OCI-LY7 (cell line): ENCODE measurements at regions not wholly inside any gene's neighbourhood (a gene's known extent, or its start where the extent isn't known, plus 50 kb on each side); places are given as distances from the start of the nearest gene placed in this dataset.

Experiments
- BruUV-seq: library from RNA; stranded (reverse); fragments of 400-500 nt; replicated peaks from 2 replicates; lab custom pipeline; 2021; lab: Mats Ljungman, UMichigan
- CTCF ChIA-PET: fragments of 300-600 bp; sonication (Branson Sonifier 250); formaldehyde crosslinking; loops from one replicate; lab custom pipeline; 2022; ENCODE audit warnings: antibody characterized with exemption; ENCODE audit not compliant: unreplicated experiment; lab: Charles Lee
- POLR2A ChIA-PET: fragments of 300-600 bp; sonication (Branson Sonifier 250); formaldehyde crosslinking; loops from one replicate; lab custom pipeline; 2022; ENCODE audit warnings: antibody characterized with exemption; lab: Charles Lee
- DNase-seq: peaks from one replicate; pipeline ENCODE4 v3.0.0-alpha.2; 2015; ENCODE audit warnings: low spot score
- H2AFZ ChIP-seq: fragments of 200-600 bp; sonication (generic), shearing (Covaris generic); 2 replicates; pipeline ENCODE4 v1.6.1; 2014; ENCODE audit warnings: mild to moderate bottlenecking, antibody characterized with exemption, low read length, moderate library complexity
- H3K27ac ChIP-seq: fragments of 200-600 bp; sonication (generic); 2 replicates; pipeline ENCODE4 v1.5.1; 2014; ENCODE audit warnings: mixed run types, low read depth, mild to moderate bottlenecking, moderate library complexity, low read length, inconsistent platforms; ENCODE audit not compliant: poor library complexity, severe bottlenecking
- H3K36me3 ChIP-seq: fragments of 200-600 bp; sonication (generic); 2 replicates; pipeline ENCODE4 v1.6.1; 2014; ENCODE audit warnings: mild to moderate bottlenecking, antibody characterized with exemption, low read length, moderate library complexity, mixed read lengths; ENCODE audit not compliant: insufficient read depth
- H3K4me1 ChIP-seq: fragments of 200-600 bp; sonication (generic); 2 replicates; pipeline ENCODE4 v1.5.1; 2014; ENCODE audit warnings: mild to moderate bottlenecking, low read length; ENCODE audit not compliant: insufficient read depth, poor library complexity, severe bottlenecking
- H3K4me2 ChIP-seq: fragments of 200-600 bp; sonication (generic); 2 replicates; pipeline ENCODE4 v1.6.1; 2014; ENCODE audit warnings: mild to moderate bottlenecking, low read length
- H3K4me3 ChIP-seq: fragments of 200-600 bp; sonication (generic); 2 replicates; pipeline ENCODE4 v1.5.1; 2014; ENCODE audit warnings: mild to moderate bottlenecking, low read depth, low read length; ENCODE audit not compliant: poor library complexity, severe bottlenecking
- H3K79me2 ChIP-seq: fragments of 200-600 bp; sonication (generic); 2 replicates; pipeline ENCODE4 v1.6.1; 2016; ENCODE audit warnings: low read depth, mild to moderate bottlenecking, low read length, moderate library complexity, mixed read lengths; ENCODE audit not compliant: insufficient read depth
- H3K9me2 ChIP-seq: fragments of 200-600 bp; sonication (generic); 2 replicates; pipeline ENCODE4 v1.6.1; 2016; ENCODE audit warnings: mild to moderate bottlenecking, low read length, mixed read lengths; ENCODE audit not compliant: insufficient read depth
- H3K9me3 ChIP-seq: fragments of 200-600 bp; sonication (generic); 2 replicates; pipeline ENCODE4 v1.6.1; 2014; ENCODE audit warnings: mild to moderate bottlenecking, mixed run types, low read length, mixed read lengths
- H4K20me1 ChIP-seq: fragments of 200-600 bp; sonication (generic); 2 replicates; pipeline ENCODE4 v1.6.1; 2014; ENCODE audit warnings: mild to moderate bottlenecking, antibody characterized with exemption, low read length, moderate library complexity, mixed read lengths; ENCODE audit not compliant: insufficient read depth
- EZH2phosphoT487 ChIP-seq: fragments of 200-600 bp; sonication (generic); IDR thresholded peaks from 2 replicates; pipeline ENCODE4 v1.6.1; 2018; ENCODE audit warnings: low read depth, borderline replicate concordance, mild to moderate bottlenecking, mixed run types, antibody characterized with exemption, low read length, moderate library complexity, mixed read lengths
- intact Hi-C: fragments of 100-400 bp; cut with micrococcal nuclease; formaldehyde crosslinking; loops from one replicate; pipeline ENCODE4 v1.10.0; 2022; ENCODE audit not compliant: unreplicated experiment
- TF ChIP-seq, protein P1 (sequence below): fragments of 200-600 bp; sonication (generic); conservative IDR thresholded peaks from 2 replicates; pipeline ENCODE4 v1.5.1; 2014; ENCODE audit warnings: mild to moderate bottlenecking, antibody characterized with exemption, low read length, moderate library complexity, mixed read lengths

DNA sequence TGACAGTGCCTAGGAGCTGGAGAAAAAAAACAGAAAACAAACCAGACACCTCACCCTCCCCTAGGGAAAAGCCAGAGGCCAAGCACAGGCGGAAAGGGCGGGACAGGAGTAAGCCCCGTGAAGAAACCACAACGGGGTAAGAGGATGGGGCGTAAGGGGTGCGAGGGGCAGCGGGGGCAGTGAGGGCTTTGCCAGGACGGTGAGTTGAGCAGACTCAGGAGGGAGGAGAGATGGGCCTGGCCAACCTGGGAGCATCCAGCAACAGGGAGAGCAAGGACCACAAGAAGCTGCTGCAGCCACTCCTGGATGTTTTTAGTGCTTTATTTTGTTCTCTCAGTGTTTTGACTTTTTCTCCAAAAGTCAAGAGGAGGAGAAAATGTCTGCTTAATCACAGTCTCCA lies 114.1 kb upstream of the SOX1 start:
- no peak overlapping the region for H3K27ac ChIP-seq
- H3K4me1 ChIP-seq, result no peaks in the 10 kb centered on the region
- no peaks in the 10 kb centered on the region for H3K9me3 ChIP-seq
- H3K79me2 ChIP-seq, result no peaks in the 10 kb centered on the region
- intact Hi-C loops, result no loop called here
- H2AFZ ChIP-seq, result no peak overlapping the region
- H3K4me2 ChIP-seq, result no peak overlapping the region
- DNase-seq, result no peak
- ChIA-PET CTCF (no interaction called here), POLR2A (no interaction called here)
- H3K9me2 ChIP-seq, result no peaks in the 10 kb centered on the region
- H3K4me3 ChIP-seq, result no peak overlapping the region
- BruUV-seq, result no TSS peak
- TF ChIP-seq, protein P1, sequence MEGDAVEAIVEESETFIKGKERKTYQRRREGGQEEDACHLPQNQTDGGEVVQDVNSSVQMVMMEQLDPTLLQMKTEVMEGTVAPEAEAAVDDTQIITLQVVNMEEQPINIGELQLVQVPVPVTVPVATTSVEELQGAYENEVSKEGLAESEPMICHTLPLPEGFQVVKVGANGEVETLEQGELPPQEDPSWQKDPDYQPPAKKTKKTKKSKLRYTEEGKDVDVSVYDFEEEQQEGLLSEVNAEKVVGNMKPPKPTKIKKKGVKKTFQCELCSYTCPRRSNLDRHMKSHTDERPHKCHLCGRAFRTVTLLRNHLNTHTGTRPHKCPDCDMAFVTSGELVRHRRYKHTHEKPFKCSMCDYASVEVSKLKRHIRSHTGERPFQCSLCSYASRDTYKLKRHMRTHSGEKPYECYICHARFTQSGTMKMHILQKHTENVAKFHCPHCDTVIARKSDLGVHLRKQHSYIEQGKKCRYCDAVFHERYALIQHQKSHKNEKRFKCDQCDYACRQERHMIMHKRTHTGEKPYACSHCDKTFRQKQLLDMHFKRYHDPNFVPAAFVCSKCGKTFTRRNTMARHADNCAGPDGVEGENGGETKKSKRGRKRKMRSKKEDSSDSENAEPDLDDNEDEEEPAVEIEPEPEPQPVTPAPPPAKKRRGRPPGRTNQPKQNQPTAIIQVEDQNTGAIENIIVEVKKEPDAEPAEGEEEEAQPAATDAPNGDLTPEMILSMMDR, result no peak
- no peak for TF ChIP-seq EZH2phosphoT487
- no peaks in the 10 kb centered on the region for H3K36me3 ChIP-seq
- H4K20me1 ChIP-seq, result no peaks in the 10 kb centered on the region

DNA sequence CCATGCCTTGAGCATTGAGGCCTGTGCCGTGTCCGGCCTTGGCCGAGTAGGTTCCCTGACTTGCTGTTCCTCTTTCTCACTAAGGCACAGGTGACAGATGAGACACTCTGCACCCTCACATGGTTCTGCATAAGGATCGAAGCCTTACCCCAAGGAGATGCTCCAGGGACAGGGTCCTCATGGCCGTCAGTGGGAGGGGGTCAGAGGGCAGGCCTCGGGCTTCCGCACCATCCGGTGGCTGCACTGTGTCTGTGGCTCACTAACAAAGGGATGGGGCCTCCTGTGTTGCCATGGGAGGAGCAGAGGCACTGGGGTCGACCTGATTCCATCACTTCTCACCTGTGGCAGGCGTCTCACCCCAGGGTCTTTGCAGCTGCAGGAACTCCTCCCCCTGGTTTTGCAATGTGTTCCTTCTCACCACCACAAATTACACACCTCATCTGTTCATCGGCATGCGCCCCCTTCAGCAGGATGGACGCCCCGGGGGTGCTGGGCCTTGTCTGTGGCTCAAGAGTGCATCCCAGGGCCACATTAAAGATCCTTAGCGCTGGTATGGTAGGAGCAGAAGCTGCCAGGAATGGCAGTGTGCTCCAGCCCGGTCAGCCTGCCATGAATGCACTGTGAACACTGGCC lies 113.3 kb upstream of the SOX1 start:
- no peak overlapping the region for H3K27ac ChIP-seq
- no peaks in the 10 kb centered on the region for H3K4me1 ChIP-seq
- H3K36me3 ChIP-seq, result no peaks in the 10 kb centered on the region
- no peak overlapping the region for H2AFZ ChIP-seq
- ChIA-PET POLR2A (no interaction called here), CTCF (no interaction called here)
- H3K79me2 ChIP-seq, result no peaks in the 10 kb centered on the region
- TF ChIP-seq EZH2phosphoT487, result no peak
- TF ChIP-seq, protein P1, result no peak
- no peaks in the 10 kb centered on the region for H3K9me3 ChIP-seq
- intact Hi-C loops, result no loop called here
- H3K4me3 ChIP-seq, result no peak overlapping the region
- H3K4me2 ChIP-seq, result no peak overlapping the region
- no TSS peak for BruUV-seq
- H3K9me2 ChIP-seq, result no peaks in the 10 kb centered on the region
- no peak for DNase-seq
- H4K20me1 ChIP-seq, result no peaks in the 10 kb centered on the region

DNA sequence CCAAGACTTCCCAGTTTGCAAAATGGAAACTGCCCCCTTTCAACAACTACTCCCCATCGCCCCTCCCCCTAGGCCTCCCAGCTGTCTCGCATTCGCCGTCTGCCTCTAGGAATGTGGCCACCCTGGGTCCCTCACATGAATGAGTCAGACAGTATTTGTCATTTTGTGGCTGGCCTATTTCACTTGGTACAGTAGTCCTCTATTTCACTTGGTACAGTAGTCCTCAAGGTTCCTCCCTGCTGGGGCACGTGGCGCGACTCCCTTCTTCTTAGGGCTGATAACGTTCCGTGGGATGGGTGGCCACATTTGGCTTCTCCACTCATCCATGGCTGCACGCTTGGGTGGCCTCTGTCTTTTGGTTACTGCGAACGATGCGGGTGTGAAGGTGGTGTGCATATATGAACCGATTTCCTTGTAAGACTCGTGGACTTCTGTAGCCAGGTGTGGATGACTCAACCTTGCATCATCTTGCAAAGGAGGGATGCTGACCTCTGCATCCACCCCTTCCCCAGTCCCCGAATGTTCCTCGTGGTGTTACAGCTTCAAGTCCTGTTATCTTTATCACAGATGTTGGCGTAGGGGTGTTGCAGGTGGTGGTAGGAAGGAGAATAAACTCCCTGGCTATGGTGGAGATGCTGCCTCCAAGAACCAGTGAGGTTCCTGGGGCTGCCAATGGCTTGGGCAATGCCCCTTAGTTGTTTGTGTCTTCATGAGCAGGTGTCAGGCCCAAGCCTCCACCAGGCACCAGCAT lies 112.1 kb upstream of the SOX1 start:
- no peaks in the 10 kb centered on the region for H3K9me2 ChIP-seq
- TF ChIP-seq EZH2phosphoT487, result no peak
- TF ChIP-seq, protein P1, result no peak
- POLR2A ChIA-PET, result no interaction called here

More for the DNA sequence above, 112.1 kb upstream of the SOX1 start:
- BruUV-seq, result no TSS peak
- H2AFZ ChIP-seq, result no peak overlapping the region
- H3K4me3 ChIP-seq, result no peak overlapping the region
- DNase-seq, result no peak
- H3K36me3 ChIP-seq, result no peaks in the 10 kb centered on the region
- intact Hi-C loops, result no loop called here
- H3K4me1 ChIP-seq, result no peaks in the 10 kb centered on the region
- no peak overlapping the region for H3K27ac ChIP-seq
- CTCF ChIA-PET, result no interaction called here
- H4K20me1 ChIP-seq, result no peaks in the 10 kb centered on the region
- no peaks in the 10 kb centered on the region for H3K9me3 ChIP-seq
- H3K4me2 ChIP-seq, result no peak overlapping the region
- no peaks in the 10 kb centered on the region for H3K79me2 ChIP-seq
